GM13977 (cell line): ENCODE measurements at regions not wholly inside any gene's neighbourhood (a gene's known extent, or its start where the extent isn't known, plus 50 kb on each side); places are given as distances from the start of the nearest gene placed in this dataset.

Source experiments
- DNase-seq: peaks from one replicate; pipeline ENCODE4 v3.0.0; 2012; ENCODE audit warnings: low spot score
- CTCF ChIP-seq: IDR thresholded peaks from 2 replicates; pipeline ENCODE4 v1.5.1; 2012; ENCODE audit warnings: mild to moderate bottlenecking, control low read depth; ENCODE audit not compliant: insufficient read depth; ENCODE audit errors: extremely low read depth, missing control alignments
- in situ Hi-C: fragments of 300-500 bp; cut with MboI; formaldehyde crosslinking; loops from one replicate; pipeline ENCODE4 v1.12.0; 2022; ENCODE audit warnings: low sequenced_read_pairs, low pct_unique_long_range_greater_than_20kb, mixed read lengths, inconsistent platforms; ENCODE audit not compliant: unreplicated experiment

GRCh38 chr13:90958866-90959265 lies 388.6 kb upstream of the MIR17HG start:
- in situ Hi-C loops = no loop called here
- no peak for DNase-seq
- no peak for TF ChIP-seq CTCF

- TF ChIP-seq CTCF = peak; percentile 18
- peak; percentile 4 for DNase-seq
- in situ Hi-C loops = no loop called here
These were observed 379.2 kb upstream of the MIR17HG start for GRCh38 chr13:90968166-90968904.

GRCh38 chr13:90974249-90974975 lies 373.1 kb upstream of the MIR17HG start:
- in situ Hi-C loops = no loop called here
- no peak for TF ChIP-seq CTCF
- no peak for DNase-seq

- TF ChIP-seq CTCF = no peak
- no peak for DNase-seq
- in situ Hi-C loops = no loop called here
These were observed 368.4 kb upstream of the MIR17HG start for GRCh38 chr13:90979059-90979458.

- in situ Hi-C loops = no loop called here
- DNase-seq = no peak
- TF ChIP-seq CTCF = no peak
These were observed 362.7 kb upstream of the MIR17HG start for GRCh38 chr13:90984756-90985155.

GRCh38 chr13:90995001-90995400 lies 352.5 kb upstream of the MIR17HG start:
- no peak for DNase-seq
- in situ Hi-C loops = no loop called here
- no peak for TF ChIP-seq CTCF
